CD4-positive, alpha-beta T cell treated with Interleukin-6 for 4 hours (primary cell): ENCODE measurements at regions not wholly inside any gene's neighbourhood (a gene's known extent, or its start where the extent isn't known, plus 50 kb on each side); places are given as distances from the start of the nearest gene placed in this dataset.
"Not testable (repeated sequence)": the region's sequence is repeated elsewhere in the genome, so short reads cannot be mapped to it uniquely, and the experiment has no call there.

Source experiments
- DNase-seq: peaks from one replicate; pipeline ENCODE4 v3.0.0-alpha.2; 2020; ENCODE audit warnings: mixed read lengths

GRCh38 chr2:33719067-33719466 is 120.0 kb upstream of the FAM98A start:
- no peak for DNase-seq

GRCh38 chr2:33712674-33713073 is 113.6 kb upstream of the FAM98A start:
- DNase-seq = no peak

- no peak for DNase-seq
Measured at GRCh38 chr2:33709951-33710350, 110.9 kb upstream of the FAM98A start.

- DNase-seq = no peak
Measured at GRCh38 chr2:33707312-33707711, 108.2 kb upstream of the FAM98A start.

GRCh38 chr2:33706410-33706809 is 107.3 kb upstream of the FAM98A start:
- no peak for DNase-seq

- DNase-seq = no peak
Measured at GRCh38 chr2:33704406-33704855, 105.3 kb upstream of the FAM98A start.

GRCh38 chr2:33696234-33696633 is 97.1 kb upstream of the FAM98A start:
- DNase-seq = no peak

- no peak for DNase-seq
Measured at GRCh38 chr2:33694904-33695303, 95.8 kb upstream of the FAM98A start.

GRCh38 chr2:33690686-33691085 is 91.6 kb upstream of the FAM98A start:
- DNase-seq = not testable (repeated sequence)

GRCh38 chr2:33681364-33681757 is 82.3 kb upstream of the FAM98A start:
- DNase-seq = no peak

- DNase-seq = no peak
Measured at GRCh38 chr2:33680644-33681363, 81.7 kb upstream of the FAM98A start.

GRCh38 chr2:33678436-33678835 is 79.3 kb upstream of the FAM98A start:
- no peak for DNase-seq

GRCh38 chr2:33673937-33674336 is 74.8 kb upstream of the FAM98A start:
- DNase-seq = no peak

GRCh38 chr2:33672896-33673295 is 73.8 kb upstream of the FAM98A start:
- no peak for DNase-seq

GRCh38 chr2:33672389-33672788 is 73.3 kb upstream of the FAM98A start:
- no peak for DNase-seq

GRCh38 chr2:33671198-33671597 is 72.1 kb upstream of the FAM98A start:
- DNase-seq = no peak

GRCh38 chr2:33670392-33670937 is 71.4 kb upstream of the FAM98A start:
- no peak for DNase-seq

GRCh38 chr2:33666879-33667278 is 67.8 kb upstream of the FAM98A start:
- no peak for DNase-seq

GRCh38 chr2:33665039-33665438 is 65.9 kb upstream of the FAM98A start:
- DNase-seq = no peak

- DNase-seq = no peak
Measured at GRCh38 chr2:33660416-33661123, 61.5 kb upstream of the FAM98A start.

GRCh38 chr2:33655626-33656320 is 56.7 kb upstream of the FAM98A start:
- no peak for DNase-seq

- no peak for DNase-seq
Measured at GRCh38 chr2:33652830-33653229, 53.7 kb upstream of the FAM98A start.

GRCh38 chr2:33650171-33650570 is 51.1 kb upstream of the FAM98A start:
- DNase-seq = no peak
